B cell (primary cell): ENCODE measurements at regions not wholly inside any gene's neighbourhood (a gene's known extent, or its start where the extent isn't known, plus 50 kb on each side); places are given as distances from the start of the nearest gene placed in this dataset.

Experiments
- ATAC-seq: fragments of 200-7000 bp; cut with Tn5 transposase; one replicate; pipeline ENCODE4 v1.10.0; 2021; ENCODE audit warnings: low read depth, mild to moderate bottlenecking, moderate number of reproducible peaks, moderate library complexity
- CTCF ChIA-PET: fragments of 350-600 bp; sonication (Branson Sonifier 250); formaldehyde crosslinking; loops from one replicate; lab custom pipeline; 2021; ENCODE audit warnings: antibody characterized with exemption, inconsistent platforms; lab: Charles Lee
- POLR2A ChIA-PET: fragments of 350-600 bp; sonication (Branson Sonifier 250); formaldehyde crosslinking; loops from one replicate; lab custom pipeline; 2021; ENCODE audit warnings: antibody characterized with exemption; lab: Charles Lee
- DNase-seq: peaks from one replicate; pipeline ENCODE4 v3.0.0; 2013
- H2AFZ ChIP-seq: 2 replicates; pipeline ENCODE4 v1.6.1; 2012; ENCODE audit warnings: mild to moderate bottlenecking, low read depth, low read length; ENCODE audit not compliant: insufficient read depth, poor library complexity, severe bottlenecking
- H3K27ac ChIP-seq, 2 donors: 1 replicate in 1 of 2; 2 replicates in 1 of 2; pipeline ENCODE4 v1.5.1; 2012 to 2013; ENCODE audit warnings: low read length in 2 of 2, mild to moderate bottlenecking in 2 of 2, moderate library complexity in 1 of 2
- H3K27me3 ChIP-seq, 4 experiments: fragments of 200-600 bp in 1 of 4; sonication (generic) in 1 of 4; replicated peaks in 1 of 4; 1 replicate in 2 of 4; 2 replicates in 2 of 4; pipeline versions ENCODE4 v1.6.1 to v1.7.0; 2013 to 2016; ENCODE audit warnings: low read length in 3 of 4, mild to moderate bottlenecking in 2 of 4, mixed read lengths in 1 of 4, moderate library complexity in 1 of 4; ENCODE audit not compliant: insufficient read depth in 4 of 4, control insufficient read depth in 3 of 4; ENCODE audit errors: control extremely low read depth in 1 of 4
- H3K36me3 ChIP-seq, 2 experiments: replicated peaks in 1 of 2; 1 replicate in 1 of 2; 2 replicates in 1 of 2; pipeline versions ENCODE4 v1.6.1 to v1.7.1; 2013; ENCODE audit warnings: low read length in 1 of 2; ENCODE audit not compliant: insufficient read depth in 2 of 2, control insufficient read depth in 1 of 2; ENCODE audit errors: control extremely low read depth in 1 of 2, extremely low read depth in 1 of 2
- H3K4me1 ChIP-seq, 2 donors: fragments of 200-600 bp in 1 of 2; sonication (generic) in 1 of 2; 1 replicate in 1 of 2; 2 replicates in 1 of 2; pipeline versions ENCODE4 v1.5.1 to v1.6.1; 2013 to 2017; ENCODE audit warnings: low read length in 2 of 2; ENCODE audit not compliant: control insufficient read depth in 2 of 2, insufficient read depth in 2 of 2
- H3K4me2 ChIP-seq: replicated peaks from 2 replicates; pipeline ENCODE3; 2012; ENCODE audit warnings: mild to moderate bottlenecking, low read depth, low read length; ENCODE audit not compliant: poor library complexity, severe bottlenecking
- H3K4me3 ChIP-seq, 5 experiments: fragments of 200-600 bp in 1 of 5; sonication (generic) in 1 of 5; 1 replicate in 3 of 5; 2 replicates in 2 of 5; pipeline versions ENCODE4 v1.5.1 to v1.7.0; 2011 to 2016; ENCODE audit warnings: low read length in 4 of 5, mild to moderate bottlenecking in 4 of 5, low read depth in 2 of 5, control low read depth in 1 of 5, moderate library complexity in 1 of 5; ENCODE audit not compliant: insufficient read depth in 1 of 5; ENCODE audit errors: control extremely low read depth in 1 of 5, extremely low read depth in 1 of 5
- H3K79me2 ChIP-seq: fragments of 200-600 bp; sonication (generic); one replicate; pipeline ENCODE4 v1.6.0; 2016; ENCODE audit warnings: low read length; ENCODE audit not compliant: control insufficient read depth, insufficient read depth
- H3K9ac ChIP-seq: fragments of 200-600 bp; sonication (generic); 2 replicates; pipeline ENCODE4 v1.6.1; 2017; ENCODE audit warnings: mild to moderate bottlenecking, low read length, moderate library complexity
- H3K9me3 ChIP-seq, 3 donors: one replicate each; pipeline versions ENCODE4 v1.6.1 to v1.7.1; 2013; ENCODE audit warnings: low read length in 2 of 3; ENCODE audit not compliant: control insufficient read depth in 2 of 3, insufficient read depth in 1 of 3; ENCODE audit errors: control extremely low read depth in 1 of 3
- H4K20me1 ChIP-seq: 2 replicates; pipeline ENCODE4 v1.6.0; 2012; ENCODE audit warnings: mild to moderate bottlenecking, low read length; ENCODE audit not compliant: insufficient read depth, control insufficient read depth, poor library complexity, severe bottlenecking
- H3K27ac Mint-ChIP-seq: one replicate; pipeline ENCODE4 v1.8.0; 2021; ENCODE audit warnings: mixed read lengths
- H3K27me3 Mint-ChIP-seq: one replicate; pipeline ENCODE4 v1.8.0; 2021; ENCODE audit warnings: mixed read lengths
- H3K4me1 Mint-ChIP-seq: one replicate; pipeline ENCODE4 v1.8.0; 2021; ENCODE audit warnings: mixed read lengths
- H3K4me3 Mint-ChIP-seq: one replicate; pipeline ENCODE4 v1.8.0; 2021; ENCODE audit warnings: mixed read lengths
- H3K9me3 Mint-ChIP-seq: one replicate; pipeline ENCODE4 v1.8.0; 2022; ENCODE audit warnings: mixed read lengths; ENCODE audit not compliant: insufficient read depth
- EZH2 ChIP-seq: IDR thresholded peaks from 2 replicates; pipeline ENCODE4 v1.6.1; 2012; ENCODE audit warnings: borderline replicate concordance, low read depth, mild to moderate bottlenecking, moderate library complexity, low read length; ENCODE audit not compliant: insufficient read depth, poor library complexity, severe bottlenecking
- WGBS: methylation state at CpG from one replicate; pipeline ENCODE4 v1.1.5; 2013; ENCODE audit warnings: missing lambda C conversion rate; ENCODE audit not compliant: insufficient coverage; 5-methylcytosine and 5-hydroxymethylcytosine counted together
- intact Hi-C: fragments of 100-400 bp; cut with micrococcal nuclease; formaldehyde crosslinking; loops from one replicate; pipeline ENCODE4 v1.10.0; 2022
- TF ChIP-seq, protein P1 (sequence below): fragments of 200-600 bp; IDR thresholded peaks from one replicate; pipeline ENCODE4 v1.8.0; 2022; ENCODE audit warnings: antibody characterized with exemption, mild to moderate bottlenecking

GRCh38 chr5:2370626-2371418, 380.7 kb downstream of the IRX2 start:
- ATAC-seq, result no peak

DNA sequence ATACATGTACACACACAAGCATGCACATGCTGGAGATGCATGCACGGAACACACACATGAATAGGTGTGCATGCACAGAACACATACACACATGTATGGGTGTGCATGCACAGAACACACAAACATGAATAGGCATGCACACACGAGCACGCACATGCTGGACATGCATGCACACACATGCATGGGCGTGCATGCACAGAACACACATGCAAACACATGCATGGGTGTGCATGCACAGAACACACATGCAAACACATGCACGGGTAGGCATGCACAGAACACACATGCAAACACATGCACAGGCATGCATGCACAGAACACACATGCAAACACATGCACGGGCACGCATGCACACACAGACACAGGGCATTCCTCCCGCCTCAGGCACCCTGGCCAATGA, 382.3 kb downstream of the IRX2 start:
- no peak overlapping the region for H3K9ac ChIP-seq
- H2AFZ ChIP-seq, result no peak overlapping the region
- H4K20me1 ChIP-seq, result no peaks in the 10 kb centered on the region
- DNase-seq (no peak), ATAC-seq (no peak)
- 91% methylated on average over 8 of the region's 8 CpGs for WGBS
- Mint-ChIP-seq H3K4me1 (no peaks in the 10 kb centered on the region), H3K27me3 (no peaks in the 10 kb centered on the region), H3K9me3 (no peaks in the 10 kb centered on the region), H3K4me3 (no peak overlapping the region), H3K27ac (no peak overlapping the region)
- POLR2A ChIA-PET, result no interaction called here
- no peaks in the 10 kb centered on the region for H3K36me3 ChIP-seq
- intact Hi-C loops, result no loop called here
- peaks cover 0 to 40% (median 0%) of the 10 kb centered on the region in 3 donors for H3K9me3 ChIP-seq
- H3K4me3 ChIP-seq, result no peak overlapping the region
- no peak for TF ChIP-seq EZH2
- TF ChIP-seq, protein P1, sequence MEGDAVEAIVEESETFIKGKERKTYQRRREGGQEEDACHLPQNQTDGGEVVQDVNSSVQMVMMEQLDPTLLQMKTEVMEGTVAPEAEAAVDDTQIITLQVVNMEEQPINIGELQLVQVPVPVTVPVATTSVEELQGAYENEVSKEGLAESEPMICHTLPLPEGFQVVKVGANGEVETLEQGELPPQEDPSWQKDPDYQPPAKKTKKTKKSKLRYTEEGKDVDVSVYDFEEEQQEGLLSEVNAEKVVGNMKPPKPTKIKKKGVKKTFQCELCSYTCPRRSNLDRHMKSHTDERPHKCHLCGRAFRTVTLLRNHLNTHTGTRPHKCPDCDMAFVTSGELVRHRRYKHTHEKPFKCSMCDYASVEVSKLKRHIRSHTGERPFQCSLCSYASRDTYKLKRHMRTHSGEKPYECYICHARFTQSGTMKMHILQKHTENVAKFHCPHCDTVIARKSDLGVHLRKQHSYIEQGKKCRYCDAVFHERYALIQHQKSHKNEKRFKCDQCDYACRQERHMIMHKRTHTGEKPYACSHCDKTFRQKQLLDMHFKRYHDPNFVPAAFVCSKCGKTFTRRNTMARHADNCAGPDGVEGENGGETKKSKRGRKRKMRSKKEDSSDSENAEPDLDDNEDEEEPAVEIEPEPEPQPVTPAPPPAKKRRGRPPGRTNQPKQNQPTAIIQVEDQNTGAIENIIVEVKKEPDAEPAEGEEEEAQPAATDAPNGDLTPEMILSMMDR, result no peak
- no peak overlapping the region for H3K27ac ChIP-seq
- H3K79me2 ChIP-seq, result no peaks in the 10 kb centered on the region
- no peaks in the 10 kb centered on the region for H3K27me3 ChIP-seq
- H3K4me1 ChIP-seq, result no peaks in the 10 kb centered on the region
- CTCF ChIA-PET, result no interaction called here
- H3K4me2 ChIP-seq, result no peak overlapping the region

More at GRCh38 chr5:2370626-2371418, 380.7 kb downstream of the IRX2 start:
- Histone ChIP-seq H3K27ac (no peak overlapping the region), H3K9me3 (peaks cover 0 to 46% (median 0%) of the 10 kb centered on the region in 3 donors), H3K27me3 (no peaks in the 10 kb centered on the region), H3K4me2 (no peak overlapping the region), H3K4me1 (no peaks in the 10 kb centered on the region), H2AFZ (no peak overlapping the region), H3K36me3 (no peaks in the 10 kb centered on the region), H4K20me1 (no peaks in the 10 kb centered on the region), H3K9ac (no peak overlapping the region), H3K79me2 (no peaks in the 10 kb centered on the region), H3K4me3 (no peak overlapping the region)
- intact Hi-C loops, result no loop called here
- no peaks in the 10 kb centered on the region for H3K4me1 Mint-ChIP-seq
- TF ChIP-seq, protein P1, result no peak
- TF ChIP-seq EZH2, result no peak
- no peak overlapping the region for H3K4me3 Mint-ChIP-seq
- no peak overlapping the region for H3K27ac Mint-ChIP-seq
- 96% methylated on average over 22 of the region's 24 CpGs for WGBS
- ChIA-PET POLR2A (no interaction called here), CTCF (no interaction called here)
- no peaks in the 10 kb centered on the region for H3K9me3 Mint-ChIP-seq
- no peaks in the 10 kb centered on the region for H3K27me3 Mint-ChIP-seq
- no peak for DNase-seq
